ENCODE measurements at regions not wholly inside any gene's neighbourhood (a gene's known extent, or its start where the extent isn't known, plus 50 kb on each side); places are given as distances from the start of the nearest gene placed in this dataset.

DNA sequence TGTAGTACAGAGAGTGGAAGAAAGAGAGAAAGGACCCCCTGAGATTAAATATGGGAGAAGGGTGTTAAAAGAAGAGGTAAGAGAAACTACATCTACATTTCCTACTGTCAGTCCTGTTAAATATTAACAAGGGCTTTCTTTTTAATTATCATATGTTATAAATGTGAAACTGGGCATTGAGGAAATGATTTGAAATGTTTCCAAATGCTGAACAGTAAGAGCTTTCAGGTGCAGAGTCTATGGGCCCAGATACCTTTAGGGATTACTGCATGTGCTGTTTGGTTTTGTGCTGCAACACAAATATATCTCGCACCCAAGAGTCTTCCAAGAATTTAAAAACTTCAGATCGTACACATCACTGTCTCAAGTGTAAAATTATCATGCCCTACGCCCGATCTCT is 176.3 kb downstream of the RBM26 start:
- H3K27me3 Mint-ChIP-seq = peaks cover 0 to 21% (median 3%) of the 10 kb centered on the region in 5 donors
- H3K4me1 Mint-ChIP-seq = peaks cover 0 to under 1% (median 0%) of the 10 kb centered on the region in 7 donors
- H3K9me3 ChIP-seq (ENCODE audit: control insufficient read depth in 2 of 3, low read length in 3 of 3) = no peaks in the 10 kb centered on the region
- H3K4me3 ChIP-seq (ENCODE audit: low read length) = no peak overlapping the region
- no peaks in the 10 kb centered on the region for H3K4me1 ChIP-seq (ENCODE audit: control insufficient read depth in 2 of 2, insufficient read depth in 2 of 2, low read length in 2 of 2)
- POLR2A ChIA-PET = no interaction called here
- no peak overlapping the region for H3K27ac Mint-ChIP-seq
- H3K36me3 Mint-ChIP-seq = no peaks in the 10 kb centered on the region
- CTCF ChIA-PET = no interaction called here
- intact Hi-C loops (cut with micrococcal nuclease) = no loop called here
- H3K36me3 ChIP-seq (ENCODE audit: control insufficient read depth in 2 of 3, insufficient read depth in 3 of 3, low read length in 3 of 3) = no peaks in the 10 kb centered on the region
- no peaks in the 10 kb centered on the region for H3K9me3 Mint-ChIP-seq
- no peaks in the 10 kb centered on the region for H3K27me3 ChIP-seq (ENCODE audit: control insufficient read depth in 2 of 2, insufficient read depth in 2 of 2, low read length in 2 of 2)
- ATAC-seq = no peak
- no peak for DNase-seq
- no peak overlapping the region for H3K4me3 Mint-ChIP-seq
- no peak overlapping the region for H3K27ac ChIP-seq (ENCODE audit: low read depth, low read length)

DNA sequence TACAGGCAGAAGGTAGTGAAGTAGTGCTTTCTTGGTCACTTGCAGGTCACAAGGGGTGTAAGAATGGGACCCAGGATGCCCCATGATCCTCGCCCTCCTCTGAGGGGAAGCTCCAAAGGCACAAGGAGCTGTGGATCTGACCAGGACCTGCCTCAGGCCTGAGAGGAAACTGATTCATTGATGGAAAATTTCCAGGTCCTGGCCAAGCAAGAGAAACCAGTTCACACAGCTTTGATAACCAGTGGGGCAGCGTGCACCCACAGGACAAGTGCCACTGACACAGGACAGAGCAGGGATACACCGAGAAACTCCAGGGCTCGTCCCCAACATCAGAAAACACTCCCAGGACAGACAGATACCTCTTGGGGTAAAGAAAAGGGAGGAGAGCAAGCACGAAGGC is 177.1 kb downstream of the RBM26 start:
- intact Hi-C loops (cut with micrococcal nuclease) = no loop called here
- H3K4me1 Mint-ChIP-seq = peaks cover 0 to 2% (median 0%) of the 10 kb centered on the region in 7 donors
- no peaks in the 10 kb centered on the region for H3K9me3 ChIP-seq (ENCODE audit: control insufficient read depth in 2 of 3, low read length in 3 of 3)
- H3K27ac ChIP-seq (ENCODE audit: low read depth, low read length) = no peak overlapping the region
- CTCF ChIA-PET = no interaction called here
- no peaks in the 10 kb centered on the region for H3K4me1 ChIP-seq (ENCODE audit: control insufficient read depth in 2 of 2, insufficient read depth in 2 of 2, low read length in 2 of 2)
- H3K36me3 ChIP-seq (ENCODE audit: control insufficient read depth in 2 of 3, insufficient read depth in 3 of 3, low read length in 3 of 3) = no peaks in the 10 kb centered on the region
- DNase-seq (no peak), ATAC-seq (no peak)
- H3K27ac Mint-ChIP-seq = no peak overlapping the region
- no peaks in the 10 kb centered on the region for H3K9me3 Mint-ChIP-seq
- H3K4me3 Mint-ChIP-seq = no peak overlapping the region
- peaks cover 0 to 25% (median 11%) of the 10 kb centered on the region in 5 donors for H3K27me3 Mint-ChIP-seq
- no peak overlapping the region for H3K4me3 ChIP-seq (ENCODE audit: low read length)
- POLR2A ChIA-PET = no interaction called here
- H3K36me3 Mint-ChIP-seq = no peaks in the 10 kb centered on the region
- no peaks in the 10 kb centered on the region for H3K27me3 ChIP-seq (ENCODE audit: control insufficient read depth in 2 of 2, insufficient read depth in 2 of 2, low read length in 2 of 2)

- Mint-ChIP-seq H3K36me3 (peaks cover 0 to 7% (median 0%) of the 10 kb centered on the region in 5 donors), H3K27me3 (peaks cover 5 to 37% (median 23%) of the 10 kb centered on the region in 5 donors), H3K4me3 (no peak overlapping the region), H3K27ac (no peak overlapping the region), H3K4me1 (peaks cover 0 to 2% (median 0%) of the 10 kb centered on the region in 7 donors), H3K9me3 (peaks cover 0 to 1% (median 0%) of the 10 kb centered on the region in 11 donors)
- ATAC-seq (no peak), DNase-seq (no peak)
- no peaks in the 10 kb centered on the region for H3K36me3 ChIP-seq (ENCODE audit: control insufficient read depth in 2 of 3, insufficient read depth in 3 of 3, low read length in 3 of 3)
- no peak overlapping the region for H3K27ac ChIP-seq (ENCODE audit: low read depth, low read length)
- ChIA-PET CTCF (no interaction called here), POLR2A (interaction anchor here (0.6 kb wide), 1 partner anchor 105 kb away, joined by 3 read pairs; no protein-coding TSS in a partner anchor)
- H3K27me3 ChIP-seq (ENCODE audit: control insufficient read depth in 2 of 2, insufficient read depth in 2 of 2, low read length in 2 of 2) = no peaks in the 10 kb centered on the region
- intact Hi-C loops (cut with micrococcal nuclease) = no loop called here
- no peaks in the 10 kb centered on the region for H3K4me1 ChIP-seq (ENCODE audit: control insufficient read depth in 2 of 2, insufficient read depth in 2 of 2, low read length in 2 of 2)
- H3K9me3 ChIP-seq (ENCODE audit: control insufficient read depth in 2 of 3, low read length in 3 of 3) = no peaks in the 10 kb centered on the region
- no peak overlapping the region for H3K4me3 ChIP-seq (ENCODE audit: low read length)
Measured at GRCh38 chr13:79227418-79227817, 178.6 kb downstream of the RBM26 start.

GRCh38 chr13:79226938-79227337 is 179.1 kb downstream of the RBM26 start:
- no peaks in the 10 kb centered on the region for H3K9me3 ChIP-seq (ENCODE audit: control insufficient read depth in 2 of 3, low read length in 3 of 3)
- DNase-seq (no peak), ATAC-seq (no peak)
- no peaks in the 10 kb centered on the region for H3K36me3 ChIP-seq (ENCODE audit: control insufficient read depth in 2 of 3, insufficient read depth in 3 of 3, low read length in 3 of 3)
- no peak overlapping the region for H3K4me3 ChIP-seq (ENCODE audit: low read length)
- intact Hi-C loops (cut with micrococcal nuclease) = no loop called here
- no peak overlapping the region for H3K27ac ChIP-seq (ENCODE audit: low read depth, low read length)
- H3K27me3 ChIP-seq (ENCODE audit: control insufficient read depth in 2 of 2, insufficient read depth in 2 of 2, low read length in 2 of 2) = no peaks in the 10 kb centered on the region
- Mint-ChIP-seq H3K27me3 (peaks cover 5 to 37% (median 24%) of the 10 kb centered on the region in 5 donors), H3K4me1 (peaks cover 0 to 2% (median 0%) of the 10 kb centered on the region in 7 donors), H3K36me3 (peaks cover 0 to 7% (median 0%) of the 10 kb centered on the region in 5 donors), H3K4me3 (no peak overlapping the region), H3K27ac (no peak overlapping the region), H3K9me3 (peaks cover 0 to 1% (median 0%) of the 10 kb centered on the region in 11 donors)
- ChIA-PET CTCF (no interaction called here), POLR2A (no interaction called here)
- H3K4me1 ChIP-seq (ENCODE audit: control insufficient read depth in 2 of 2, insufficient read depth in 2 of 2, low read length in 2 of 2) = no peaks in the 10 kb centered on the region

- CTCF ChIA-PET = no interaction called here
- Mint-ChIP-seq H3K27ac (no peak overlapping the region), H3K9me3 (peaks cover 0 to 1% (median 0%) of the 10 kb centered on the region in 11 donors)
Measured at GRCh38 chr13:79226250-79226649, 179.8 kb downstream of the RBM26 start.

GRCh38 chr13:79225487-79226232 is 180.4 kb downstream of the RBM26 start:
- CTCF ChIA-PET = no interaction called here
- H3K4me3 Mint-ChIP-seq = no peak overlapping the region
- Histone ChIP-seq H3K36me3 (ENCODE audit: control insufficient read depth in 2 of 3, insufficient read depth in 3 of 3, low read length in 3 of 3) (no peaks in the 10 kb centered on the region), H3K27me3 (ENCODE audit: control insufficient read depth in 2 of 2, insufficient read depth in 2 of 2, low read length in 2 of 2) (no peaks in the 10 kb centered on the region), H3K9me3 (ENCODE audit: control insufficient read depth in 2 of 3, low read length in 3 of 3) (no peaks in the 10 kb centered on the region), H3K4me3 (ENCODE audit: low read length) (no peak overlapping the region), H3K27ac (ENCODE audit: low read depth, low read length) (no peak overlapping the region), H3K4me1 (ENCODE audit: control insufficient read depth in 2 of 2, insufficient read depth in 2 of 2, low read length in 2 of 2) (no peaks in the 10 kb centered on the region)
- POLR2A ChIA-PET = no interaction called here
- H3K9me3 Mint-ChIP-seq = peaks cover 0 to 1% (median 0%) of the 10 kb centered on the region in 11 donors
- peaks cover 0 to 2% (median 0%) of the 10 kb centered on the region in 7 donors for H3K4me1 Mint-ChIP-seq
- intact Hi-C loops (cut with micrococcal nuclease) = no loop called here
- no peak for ATAC-seq
- no peak for DNase-seq
- peaks cover 0 to 7% (median 0%) of the 10 kb centered on the region in 5 donors for H3K36me3 Mint-ChIP-seq
- peaks cover 5 to 37% (median 24%) of the 10 kb centered on the region in 5 donors for H3K27me3 Mint-ChIP-seq
- H3K27ac Mint-ChIP-seq = no peak overlapping the region

More at GRCh38 chr13:79226250-79226649, 179.8 kb downstream of the RBM26 start:
- ATAC-seq (no peak), DNase-seq (no peak)
- H3K27me3 ChIP-seq (ENCODE audit: control insufficient read depth in 2 of 2, insufficient read depth in 2 of 2, low read length in 2 of 2) = no peaks in the 10 kb centered on the region
- intact Hi-C loops (cut with micrococcal nuclease) = no loop called here
- Mint-ChIP-seq H3K27me3 (peaks cover 5 to 37% (median 24%) of the 10 kb centered on the region in 5 donors), H3K36me3 (peaks cover 0 to 7% (median 0%) of the 10 kb centered on the region in 5 donors), H3K4me1 (peaks cover 0 to 2% (median 0%) of the 10 kb centered on the region in 7 donors), H3K4me3 (no peak overlapping the region)
- H3K4me1 ChIP-seq (ENCODE audit: control insufficient read depth in 2 of 2, insufficient read depth in 2 of 2, low read length in 2 of 2) = no peaks in the 10 kb centered on the region
- no peaks in the 10 kb centered on the region for H3K36me3 ChIP-seq (ENCODE audit: control insufficient read depth in 2 of 3, insufficient read depth in 3 of 3, low read length in 3 of 3)
- POLR2A ChIA-PET = no interaction called here
- H3K27ac ChIP-seq (ENCODE audit: low read depth, low read length) = no peak overlapping the region
- no peak overlapping the region for H3K4me3 ChIP-seq (ENCODE audit: low read length)
- no peaks in the 10 kb centered on the region for H3K9me3 ChIP-seq (ENCODE audit: control insufficient read depth in 2 of 3, low read length in 3 of 3)

All from naive thymus-derived CD4-positive, alpha-beta T cell (primary cell).